MG63 (cell line): ENCODE measurements at regions not wholly inside any gene's neighbourhood (a gene's known extent, or its start where the extent isn't known, plus 50 kb on each side); places are given as distances from the start of the nearest gene placed in this dataset.

ENCODE experiments used
- DNase-seq: peaks from one replicate; pipeline ENCODE4 v3.0.0-alpha.2; 2020
- H3K27me3 ChIP-seq: fragments of 250-450 bp; sonication (Bioruptor Pico); 2 replicates; pipeline ENCODE4 v1.5.1; 2020; ENCODE audit warnings: mild to moderate bottlenecking, moderate library complexity
- H3K36me3 ChIP-seq: fragments of 250-450 bp; sonication (Bioruptor Pico); 2 replicates; pipeline ENCODE4 v1.5.1; 2020; ENCODE audit warnings: mild to moderate bottlenecking, moderate library complexity
- H3K4me3 ChIP-seq: fragments of 250-450 bp; sonication (Bioruptor Pico); 2 replicates; pipeline ENCODE4 v1.5.1; 2020; ENCODE audit warnings: mild to moderate bottlenecking, moderate library complexity
- H3K9me3 ChIP-seq: fragments of 250-450 bp; sonication (Bioruptor Pico); 2 replicates; pipeline ENCODE4 v1.5.1; 2020; ENCODE audit warnings: mild to moderate bottlenecking, moderate library complexity

DNA sequence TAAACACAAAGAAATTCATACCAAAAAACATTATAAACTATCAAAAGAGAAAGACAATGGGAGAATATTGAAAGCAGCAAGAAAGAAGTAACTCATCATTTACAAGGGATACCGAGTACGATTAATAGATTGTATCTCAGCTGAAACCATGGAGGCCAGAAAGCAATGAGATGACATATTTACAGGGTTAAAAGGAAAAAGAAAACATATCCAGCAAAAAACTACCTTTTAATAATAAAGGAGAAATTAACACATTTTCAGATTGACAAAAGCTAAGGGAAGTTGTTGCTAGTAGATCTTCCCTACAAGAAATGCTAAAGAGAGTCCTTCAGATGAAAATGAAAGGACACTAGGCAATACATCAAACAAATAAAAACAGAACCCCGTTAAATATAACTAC, 364.8 kb upstream of the TNC start:
- H3K27me3 ChIP-seq = no peaks in the 10 kb centered on the region
- H3K9me3 ChIP-seq = no peaks in the 10 kb centered on the region; the same call in 1 of the 2 replicates
- H3K36me3 ChIP-seq = no peaks in the 10 kb centered on the region
- no peak overlapping the region for H3K4me3 ChIP-seq
- no peak for DNase-seq

DNA sequence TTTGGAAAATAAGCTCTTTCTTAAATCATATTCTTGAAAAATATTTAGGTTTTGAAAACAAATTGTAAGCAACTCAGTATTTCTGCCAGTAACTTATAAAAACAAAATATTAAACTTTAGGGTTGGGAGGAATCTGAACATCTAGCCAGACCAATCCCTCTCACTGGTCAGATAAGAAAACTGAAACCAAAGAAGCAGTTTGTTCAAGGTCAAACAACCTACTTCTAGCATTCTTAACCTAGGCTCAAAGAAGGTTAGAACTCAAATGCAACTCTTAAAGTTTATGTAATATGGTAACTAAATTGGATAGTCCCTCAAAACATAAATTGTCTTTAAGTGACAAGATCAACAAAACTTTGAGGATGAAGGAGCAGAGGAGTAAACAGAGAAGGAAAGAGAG, 374.9 kb upstream of the TNC start:
- Histone ChIP-seq H3K4me3 (no peak overlapping the region), H3K27me3 (no peaks in the 10 kb centered on the region), H3K36me3 (no peaks in the 10 kb centered on the region), H3K9me3 (no peaks in the 10 kb centered on the region)
- DNase-seq = no peak

DNA sequence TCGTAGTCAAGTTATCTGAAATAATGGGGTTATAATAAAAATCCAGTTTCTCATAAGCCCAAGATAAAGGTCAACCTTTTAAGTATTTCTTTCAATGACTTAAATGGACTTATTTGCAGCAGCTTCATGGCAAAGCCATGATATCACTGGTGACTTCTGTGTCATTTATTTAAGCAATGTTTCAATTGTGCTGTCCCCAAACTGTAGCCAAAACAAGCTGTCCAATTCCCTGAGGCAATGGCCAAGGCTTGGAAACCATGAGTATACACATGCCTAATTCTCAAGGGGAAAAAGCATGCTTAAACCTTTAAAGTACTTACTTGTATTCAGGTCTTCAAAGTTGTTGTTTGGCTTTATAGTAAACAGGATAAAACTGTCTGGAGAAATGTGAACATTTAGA, 376.4 kb upstream of the TNC start:
- DNase-seq = no peak
- H3K36me3 ChIP-seq = no peaks in the 10 kb centered on the region
- H3K9me3 ChIP-seq = no peaks in the 10 kb centered on the region
- H3K27me3 ChIP-seq = no peaks in the 10 kb centered on the region
- H3K4me3 ChIP-seq = no peak overlapping the region

DNA sequence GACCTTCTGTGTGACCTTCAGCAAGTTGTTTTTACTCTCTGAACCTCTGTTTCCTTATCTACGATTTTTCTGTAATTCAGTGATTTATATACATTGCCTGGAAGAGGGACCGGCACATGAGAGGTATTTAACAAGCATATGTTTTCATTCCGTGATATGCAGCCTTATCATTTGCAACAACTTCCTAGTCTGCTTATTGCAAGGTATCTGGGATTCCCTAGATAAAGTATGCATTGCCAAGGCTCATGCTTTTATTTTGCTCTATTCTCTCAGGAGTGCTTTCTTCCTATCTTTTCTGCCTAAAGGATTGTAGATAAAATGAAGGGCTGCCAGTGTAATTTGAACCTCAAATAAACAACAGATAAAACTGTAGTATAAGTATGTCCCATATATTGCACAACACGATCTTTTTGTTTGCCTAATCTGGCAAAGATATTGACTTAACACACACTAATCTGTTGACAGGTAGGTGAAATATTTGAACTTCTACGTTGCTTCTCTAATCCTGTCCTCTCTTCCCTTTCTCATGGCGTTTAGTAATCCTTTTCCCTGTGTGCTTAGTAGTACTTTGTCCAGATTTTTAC, 377.2 kb upstream of the TNC start:
- H3K36me3 ChIP-seq = no peaks in the 10 kb centered on the region
- H3K4me3 ChIP-seq = no peak overlapping the region
- DNase-seq = no peak
- H3K9me3 ChIP-seq = no peaks in the 10 kb centered on the region
- no peaks in the 10 kb centered on the region for H3K27me3 ChIP-seq

DNA sequence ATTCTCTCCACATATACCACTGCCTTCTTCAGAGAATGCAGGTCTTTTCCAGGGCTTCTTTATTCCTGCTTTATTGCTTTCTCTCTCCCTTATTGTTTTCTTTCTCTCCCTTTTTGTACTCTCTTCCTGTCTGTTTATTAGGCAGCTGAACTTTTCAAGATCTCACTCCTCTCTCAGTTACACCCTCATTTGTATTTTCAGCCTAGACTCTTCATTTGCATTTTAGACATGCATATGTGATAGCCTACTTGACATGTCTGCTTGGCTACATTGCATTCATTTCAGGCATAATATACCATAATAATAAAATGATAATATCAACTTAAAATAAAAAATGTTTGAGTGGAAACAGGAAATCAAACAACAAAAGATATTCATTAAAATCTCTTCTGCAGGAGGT, 377.9 kb upstream of the TNC start:
- no peak overlapping the region for H3K4me3 ChIP-seq
- H3K9me3 ChIP-seq = no peaks in the 10 kb centered on the region
- DNase-seq = no peak
- H3K27me3 ChIP-seq = no peaks in the 10 kb centered on the region
- no peaks in the 10 kb centered on the region for H3K36me3 ChIP-seq

DNA sequence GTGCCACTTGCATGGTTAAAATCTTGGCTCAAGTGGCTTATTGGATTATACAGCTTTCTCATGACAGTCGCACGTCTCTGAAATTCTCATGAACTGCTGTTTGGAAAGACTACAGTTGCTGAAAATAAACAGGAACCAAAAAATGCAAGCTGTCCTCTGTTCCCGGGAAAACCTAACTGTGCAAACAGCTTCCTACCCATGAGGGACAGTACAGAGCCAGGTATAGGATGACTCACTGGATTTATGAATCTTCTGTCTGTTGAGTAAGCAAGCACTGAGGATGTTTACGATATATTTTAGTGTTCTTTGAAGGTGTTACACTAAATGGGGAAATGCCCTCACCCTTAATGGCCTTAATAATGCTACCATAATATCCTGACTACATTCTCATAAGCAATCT, 380.3 kb upstream of the TNC start:
- Histone ChIP-seq H3K27me3 (no peaks in the 10 kb centered on the region), H3K9me3 (no peaks in the 10 kb centered on the region), H3K4me3 (no peak overlapping the region), H3K36me3 (no peaks in the 10 kb centered on the region)
- no peak for DNase-seq

DNA sequence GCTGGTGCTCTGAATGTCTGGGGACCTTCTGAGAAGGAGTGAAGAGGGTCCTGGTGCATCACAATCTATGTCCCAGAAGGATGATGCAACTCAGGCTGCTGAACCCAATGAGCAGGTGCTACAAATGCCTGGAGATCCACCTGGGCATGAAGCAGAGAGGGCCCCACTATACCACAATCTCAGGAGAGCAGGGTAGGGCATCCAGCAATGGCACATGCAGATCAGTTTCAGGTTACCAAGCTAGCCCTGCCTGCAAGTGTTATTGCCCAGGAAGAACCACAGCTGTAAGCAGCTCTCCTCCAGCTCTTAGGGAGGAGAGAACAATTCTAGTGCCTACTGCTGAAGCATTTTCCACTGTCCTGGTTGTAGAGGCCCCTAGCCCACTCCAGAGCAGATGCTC, 389.2 kb upstream of the TNC start:
- no peak overlapping the region for H3K4me3 ChIP-seq
- H3K27me3 ChIP-seq = no peaks in the 10 kb centered on the region
- H3K9me3 ChIP-seq = no peaks in the 10 kb centered on the region
- no peak for DNase-seq
- H3K36me3 ChIP-seq = no peaks in the 10 kb centered on the region

DNA sequence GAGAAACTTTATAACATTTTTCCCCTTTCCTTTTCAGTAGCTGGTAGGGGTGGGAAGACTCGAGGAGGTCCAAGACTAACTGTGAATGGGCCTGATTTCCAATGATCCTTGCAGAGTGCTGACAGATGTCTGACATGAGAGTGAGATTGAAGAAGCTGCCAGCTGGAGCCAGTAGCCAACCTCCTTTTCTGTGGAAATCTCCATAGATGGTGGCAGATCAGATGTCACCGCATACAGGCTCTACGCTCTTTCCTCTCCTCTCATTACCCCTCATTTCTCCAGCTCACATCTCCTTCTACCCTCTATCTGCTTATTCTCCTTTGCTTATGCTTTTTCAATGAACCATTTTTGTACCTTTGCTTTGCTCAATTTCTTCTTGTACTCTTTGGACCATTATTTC, 395.2 kb upstream of the TNC start:
- no peak for DNase-seq
- Histone ChIP-seq H3K4me3 (no peak overlapping the region), H3K36me3 (no peaks in the 10 kb centered on the region), H3K9me3 (no peaks in the 10 kb centered on the region), H3K27me3 (no peaks in the 10 kb centered on the region)

DNA sequence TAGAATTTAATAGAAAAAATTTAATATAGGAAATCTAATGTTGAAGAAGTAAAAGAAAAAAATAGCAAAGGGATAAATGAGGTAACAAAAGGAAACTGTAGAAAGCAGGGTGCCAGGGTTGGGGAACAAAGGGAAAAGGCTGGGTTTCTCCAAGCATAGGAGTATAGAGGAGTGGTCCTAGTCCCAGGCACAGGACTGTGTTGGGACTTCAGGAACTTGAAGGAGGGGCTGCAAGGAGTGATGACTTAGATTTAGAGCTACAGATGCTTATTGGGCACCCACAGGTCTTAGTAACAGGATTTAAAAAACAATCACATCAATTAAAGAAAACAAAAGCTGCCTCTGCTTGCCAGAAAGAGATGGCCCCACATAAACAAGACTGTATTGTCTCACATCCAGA, 396.5 kb upstream of the TNC start:
- H3K27me3 ChIP-seq = no peaks in the 10 kb centered on the region
- no peak overlapping the region for H3K4me3 ChIP-seq
- no peaks in the 10 kb centered on the region for H3K36me3 ChIP-seq
- no peaks in the 10 kb centered on the region for H3K9me3 ChIP-seq
- no peak for DNase-seq

DNA sequence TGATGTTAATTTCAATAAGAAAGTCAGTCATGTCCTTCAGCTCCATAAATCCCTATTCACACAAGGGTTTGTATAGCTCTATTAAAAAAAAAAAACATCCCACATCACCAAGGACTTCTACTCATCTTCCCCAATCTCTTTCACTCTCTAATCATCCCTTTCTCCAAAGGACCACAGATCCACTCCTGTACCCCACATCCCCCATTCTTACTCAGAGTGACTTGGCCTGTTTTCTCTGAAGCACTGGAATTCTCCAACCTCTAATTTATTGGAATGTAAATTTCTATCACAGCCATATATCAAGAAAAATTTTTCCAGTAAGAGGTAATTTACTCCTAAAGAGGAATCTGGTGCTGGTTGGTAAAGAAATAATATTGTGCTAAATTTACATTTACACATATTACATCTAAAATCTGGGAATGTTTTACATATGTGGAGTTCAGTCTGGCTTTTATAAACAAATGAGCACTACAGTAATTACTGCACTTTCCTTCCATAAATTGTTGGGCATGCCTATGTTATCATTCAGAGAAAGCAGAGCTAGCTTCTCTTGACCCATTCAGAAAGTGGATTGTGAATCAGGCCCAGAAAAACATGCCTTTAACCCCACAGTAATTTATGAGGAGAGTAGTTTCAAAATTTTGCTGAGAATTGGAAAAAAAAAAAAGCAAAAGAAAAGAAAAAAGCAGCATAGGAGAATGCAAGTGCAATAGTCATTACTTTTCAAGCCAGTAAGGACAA, 399.5 kb upstream of the TNC start:
- H3K4me3 ChIP-seq = no peak overlapping the region
- no peaks in the 10 kb centered on the region for H3K27me3 ChIP-seq
- no peaks in the 10 kb centered on the region for H3K36me3 ChIP-seq
- no peak for DNase-seq
- H3K9me3 ChIP-seq = no peaks in the 10 kb centered on the region

DNA sequence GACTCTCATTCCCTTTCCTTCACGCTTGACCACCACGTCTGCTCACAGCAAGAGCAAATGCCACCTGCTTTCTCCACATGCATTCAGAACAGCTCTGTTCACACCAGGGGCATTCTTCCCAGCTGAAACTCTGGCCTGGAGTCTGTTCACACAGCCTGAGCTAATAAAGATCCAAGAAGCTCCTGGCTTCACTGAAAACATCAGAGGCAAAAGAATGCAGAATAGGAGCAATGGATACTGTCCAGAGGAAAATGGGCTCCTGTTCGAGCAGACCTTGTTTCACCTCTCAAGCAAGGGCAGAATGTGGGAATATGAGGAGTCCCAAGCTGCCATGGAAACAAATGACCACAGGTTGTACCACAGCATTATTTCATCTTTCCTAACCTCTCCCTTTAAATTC, 402.7 kb upstream of the TNC start:
- Histone ChIP-seq H3K4me3 (no peak overlapping the region), H3K27me3 (no peaks in the 10 kb centered on the region), H3K36me3 (no peaks in the 10 kb centered on the region), H3K9me3 (no peaks in the 10 kb centered on the region)
- DNase-seq = no peak

DNA sequence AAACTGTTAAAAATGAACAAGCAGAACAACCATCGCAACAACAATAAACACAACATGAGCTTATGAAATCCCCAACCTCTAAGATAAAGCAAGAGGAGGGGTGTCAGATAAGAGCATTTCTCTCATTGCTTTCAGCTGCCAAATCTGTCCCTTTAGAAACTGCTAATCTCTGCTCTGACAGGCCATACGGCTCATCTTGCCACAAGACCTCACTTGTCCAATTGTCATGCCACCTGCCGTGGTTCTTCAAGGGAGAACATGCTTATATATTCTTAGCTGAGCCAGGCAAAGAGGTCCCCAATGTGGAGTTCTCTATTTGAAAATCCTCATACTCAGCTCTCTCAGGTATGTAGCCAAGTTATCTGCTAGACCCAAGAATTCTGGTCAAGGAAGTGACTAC, 405.0 kb upstream of the TNC start:
- no peak for DNase-seq
- H3K4me3 ChIP-seq = no peak overlapping the region
- H3K9me3 ChIP-seq = no peaks in the 10 kb centered on the region
- no peaks in the 10 kb centered on the region for H3K36me3 ChIP-seq
- H3K27me3 ChIP-seq = no peaks in the 10 kb centered on the region

DNA sequence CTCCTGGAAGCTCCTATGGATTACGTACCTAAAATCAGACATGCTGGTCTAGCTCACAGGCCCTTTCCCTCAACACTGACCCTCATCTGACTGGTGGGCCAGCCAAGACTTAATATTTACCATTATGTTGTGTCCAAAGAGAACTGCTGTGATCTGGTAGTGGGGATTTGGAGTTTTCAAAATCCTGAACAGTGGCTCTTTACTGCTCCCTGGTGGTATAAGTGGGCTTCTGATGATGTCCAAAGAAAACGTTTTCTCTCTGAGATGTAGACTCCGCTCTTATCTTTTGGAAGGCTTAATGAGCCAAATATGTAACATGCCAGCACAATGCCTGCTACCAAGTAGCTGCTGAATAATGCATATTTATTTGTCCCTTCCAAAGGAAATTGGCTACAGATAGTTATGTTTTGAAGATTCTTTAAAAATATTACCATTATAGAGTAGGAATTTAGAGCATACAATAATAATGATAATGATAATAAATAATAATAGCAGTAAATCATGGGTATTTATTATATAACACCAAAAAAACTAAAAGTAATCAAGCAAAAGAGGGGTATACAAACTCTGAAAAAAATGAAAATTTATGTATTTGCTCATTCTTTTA, 406.6 kb upstream of the TNC start:
- Histone ChIP-seq H3K4me3 (no peak overlapping the region), H3K36me3 (no peaks in the 10 kb centered on the region), H3K27me3 (no peaks in the 10 kb centered on the region), H3K9me3 (no peaks in the 10 kb centered on the region)
- DNase-seq = peak; percentile 5

DNA sequence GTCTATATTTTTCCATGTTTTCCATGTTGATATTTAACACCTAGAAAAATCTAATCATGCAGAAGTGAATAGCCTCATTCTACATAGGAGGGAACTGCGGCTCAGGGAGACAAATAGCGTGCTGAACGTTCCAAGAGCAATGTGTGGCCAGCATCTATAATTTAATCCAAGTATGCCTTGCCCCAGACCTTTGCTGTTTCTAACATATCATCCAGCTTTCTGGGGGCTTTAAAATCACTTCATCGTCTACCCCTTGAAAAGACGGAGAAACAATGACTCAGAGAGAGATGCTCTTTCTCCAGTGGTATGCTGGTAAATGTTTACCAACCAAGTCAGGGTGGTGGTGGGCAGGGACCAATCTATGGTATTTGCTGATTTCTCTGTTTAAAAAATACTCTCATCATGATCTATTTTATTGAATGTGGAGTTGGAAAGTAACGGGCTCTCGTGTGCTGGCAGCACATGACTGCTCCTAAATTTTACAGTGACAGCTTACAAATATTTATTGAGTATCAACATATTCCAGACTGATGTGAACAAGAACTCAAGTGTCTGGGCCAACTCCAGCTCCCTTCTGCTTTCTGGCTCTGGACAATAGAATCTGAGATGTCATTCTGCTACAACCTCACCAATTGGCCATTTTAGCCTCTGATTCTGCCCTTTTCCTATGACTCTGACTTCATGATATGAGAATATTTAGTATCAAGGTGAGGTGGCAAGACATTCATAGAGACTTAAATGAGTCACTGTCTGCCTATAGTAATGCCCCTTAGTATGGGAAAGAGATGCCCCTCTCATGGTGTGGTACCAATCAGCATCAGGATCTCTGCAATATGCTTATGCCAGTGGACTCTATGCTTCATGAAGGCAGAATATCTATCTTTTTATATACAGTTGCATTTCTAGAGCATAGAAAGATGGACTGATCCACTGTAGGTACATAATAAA, 407.4 kb upstream of the TNC start:
- Histone ChIP-seq H3K4me3 (no peak overlapping the region), H3K36me3 (no peaks in the 10 kb centered on the region), H3K27me3 (no peaks in the 10 kb centered on the region), H3K9me3 (no peaks in the 10 kb centered on the region)
- DNase-seq = no peak

DNA sequence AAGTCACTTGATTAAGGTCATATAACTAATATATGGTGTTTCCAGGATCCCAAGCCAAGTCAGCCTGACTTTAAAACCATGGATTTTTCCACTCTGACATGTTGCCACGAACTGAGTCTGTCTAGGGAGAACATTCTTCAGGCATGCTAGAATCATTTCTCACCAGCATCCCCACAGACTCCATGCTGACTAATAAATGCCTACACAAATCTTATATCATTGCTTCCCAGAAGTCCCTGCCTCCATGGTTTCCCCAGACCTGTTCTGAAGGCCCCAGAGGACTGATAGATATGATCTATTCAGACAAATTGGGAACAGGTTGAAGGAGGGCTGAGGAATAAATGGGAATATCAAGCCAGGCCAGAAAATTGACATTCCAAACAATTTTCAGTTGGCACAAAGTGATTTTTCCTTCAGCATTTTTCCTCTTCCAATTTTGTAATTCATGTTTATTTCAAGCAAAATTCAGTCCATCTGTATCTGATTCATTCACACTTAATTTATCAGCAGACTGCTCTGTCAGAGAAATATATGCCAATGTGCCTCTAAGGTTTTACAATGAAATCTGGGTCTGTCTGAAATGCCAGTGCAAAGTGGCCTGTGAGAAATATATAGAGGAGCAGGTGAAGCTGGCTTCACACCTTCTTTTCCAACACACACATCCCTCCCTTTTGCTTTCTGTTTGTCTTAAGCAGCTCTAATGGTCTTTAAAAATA, 413.6 kb upstream of the TNC start:
- Histone ChIP-seq H3K4me3 (no peak overlapping the region), H3K9me3 (no peaks in the 10 kb centered on the region; the same call in 1 of the 2 replicates), H3K27me3 (no peaks in the 10 kb centered on the region), H3K36me3 (no peaks in the 10 kb centered on the region)
- DNase-seq = peak; percentile 38

DNA sequence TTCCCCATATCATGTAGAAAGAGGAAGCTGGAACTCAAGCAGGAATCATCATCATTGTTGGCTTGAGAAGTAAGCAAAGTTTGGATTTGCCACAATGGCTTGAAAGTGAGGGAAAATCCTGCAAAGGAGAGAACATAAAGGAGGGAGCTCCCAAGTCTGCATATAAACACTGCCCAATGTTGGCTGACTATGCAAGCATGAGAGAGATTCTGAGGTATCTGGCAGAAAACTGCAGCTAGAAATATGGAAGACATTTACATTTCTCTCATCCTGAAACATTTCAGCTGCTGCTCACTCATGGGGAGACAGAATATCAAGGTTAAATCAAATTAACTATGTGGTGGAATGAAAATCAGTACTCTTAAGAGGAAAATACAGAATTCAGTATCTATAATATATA, 415.6 kb upstream of the TNC start:
- Histone ChIP-seq H3K27me3 (no peaks in the 10 kb centered on the region), H3K4me3 (no peak overlapping the region), H3K36me3 (no peaks in the 10 kb centered on the region), H3K9me3 (no peaks in the 10 kb centered on the region; the same call in 1 of the 2 replicates)
- DNase-seq = no peak

DNA sequence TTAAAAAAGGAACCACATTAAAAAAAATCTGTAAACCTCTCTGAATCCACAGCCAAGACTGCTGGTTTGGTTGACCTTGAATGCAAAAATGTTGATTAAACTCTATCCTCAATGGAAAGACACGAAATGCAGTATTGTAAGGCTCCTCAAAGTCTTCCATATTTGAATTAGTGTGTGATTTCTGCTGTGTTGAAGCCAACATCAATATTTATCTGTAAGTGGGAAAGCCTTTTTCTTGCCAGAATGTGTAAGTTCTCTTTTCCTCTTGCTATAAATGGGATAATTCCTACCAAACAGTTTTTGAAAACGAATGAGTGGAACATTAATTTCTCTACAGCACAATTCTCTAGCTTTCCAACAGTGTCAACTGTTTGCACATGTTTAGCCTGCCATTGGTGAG, 422.1 kb upstream of the TNC start:
- no peak for DNase-seq
- Histone ChIP-seq H3K36me3 (no peaks in the 10 kb centered on the region), H3K27me3 (no peaks in the 10 kb centered on the region), H3K4me3 (no peak overlapping the region), H3K9me3 (no peaks in the 10 kb centered on the region)
